Right hindlimb (tissue), 1 donor: ENCODE measurements at regions not wholly inside any gene's neighbourhood (a gene's known extent, or its start where the extent isn't known, plus 50 kb on each side); places are given as distances from the start of the nearest gene placed in this dataset.
"Not testable (repeated sequence)": the region's sequence is repeated elsewhere in the genome, so short reads cannot be mapped to it uniquely, and the experiment has no call there.

Experiments
- DNase-seq: peaks from one replicate; pipeline ENCODE4 v3.0.0-alpha.2; 2018

- DNase-seq, result no peak
These were observed 926.3 kb downstream of the TLE4 start for GRCh38 chr9:80498001-80498555.

- no peak for DNase-seq
These were observed 925.3 kb downstream of the TLE4 start for GRCh38 chr9:80496901-80497556.

GRCh38 chr9:80493258-80493657, 921.5 kb downstream of the TLE4 start:
- no peak for DNase-seq

GRCh38 chr9:80492221-80492620, 920.5 kb downstream of the TLE4 start:
- DNase-seq, result no peak

GRCh38 chr9:80491086-80491696, 919.4 kb downstream of the TLE4 start:
- DNase-seq, result no peak

- no peak for DNase-seq
These were observed 917.6 kb downstream of the TLE4 start for GRCh38 chr9:80489329-80489728.

GRCh38 chr9:80485420-80486250, 913.9 kb downstream of the TLE4 start:
- DNase-seq, result no peak

GRCh38 chr9:80482251-80482650, 910.5 kb downstream of the TLE4 start:
- DNase-seq, result not testable (repeated sequence)

- DNase-seq, result no peak
These were observed 895.9 kb downstream of the TLE4 start for GRCh38 chr9:80467632-80468031.

- no peak for DNase-seq
These were observed 893.8 kb downstream of the TLE4 start for GRCh38 chr9:80465556-80465955.

- no peak for DNase-seq
These were observed 877.7 kb downstream of the TLE4 start for GRCh38 chr9:80449513-80449912.

- no peak for DNase-seq
These were observed 877.2 kb downstream of the TLE4 start for GRCh38 chr9:80448996-80449395.

GRCh38 chr9:80447876-80448275, 876.1 kb downstream of the TLE4 start:
- DNase-seq, result no peak

- DNase-seq, result no peak
These were observed 869.0 kb downstream of the TLE4 start for GRCh38 chr9:80440724-80441123.

- DNase-seq, result no peak
These were observed 866.1 kb downstream of the TLE4 start for GRCh38 chr9:80437825-80438224.

- no peak for DNase-seq
These were observed 865.4 kb downstream of the TLE4 start for GRCh38 chr9:80437091-80437640.

GRCh38 chr9:80435591-80435990, 863.8 kb downstream of the TLE4 start:
- no peak for DNase-seq

- DNase-seq, result no peak
These were observed 855.2 kb downstream of the TLE4 start for GRCh38 chr9:80426992-80427391.

- DNase-seq, result no peak
These were observed 845.5 kb downstream of the TLE4 start for GRCh38 chr9:80417211-80417773.

GRCh38 chr9:80410106-80410505, 838.3 kb downstream of the TLE4 start:
- DNase-seq, result peak; percentile 64

- DNase-seq, result no peak
These were observed 835.5 kb downstream of the TLE4 start for GRCh38 chr9:80407220-80407619.

GRCh38 chr9:80401243-80401642, 829.5 kb downstream of the TLE4 start:
- no peak for DNase-seq

- DNase-seq, result no peak
These were observed 829.0 kb downstream of the TLE4 start for GRCh38 chr9:80400624-80401230.
